LNCaP clone FGC (cell line): ENCODE measurements at regions not wholly inside any gene's neighbourhood (a gene's known extent, or its start where the extent isn't known, plus 50 kb on each side); places are given as distances from the start of the nearest gene placed in this dataset.
A peak's percentile ranks its signal among the peaks of the same experiment; 100 is the strongest.

Experiments used
- DNase-seq: peaks from one replicate; pipeline ENCODE4 v3.0.0-alpha.2; 2011; ENCODE audit warnings: low read depth
- H3K4me3 ChIP-seq: 2 replicates; pipeline ENCODE4 v1.5.1; 2011; ENCODE audit warnings: mild to moderate bottlenecking, low read depth, low read length, control low read depth
- TF ChIP-seq, protein P1 (sequence below): IDR thresholded peaks from 2 replicates; pipeline ENCODE4 v1.5.1; 2012; ENCODE audit warnings: mild to moderate bottlenecking; ENCODE audit not compliant: control insufficient read depth, insufficient read depth; ENCODE audit errors: extremely low read depth

GRCh38 chr2:18066894-18067293 lies 188.4 kb downstream of the KCNS3 start:
- TF ChIP-seq, protein P1, sequence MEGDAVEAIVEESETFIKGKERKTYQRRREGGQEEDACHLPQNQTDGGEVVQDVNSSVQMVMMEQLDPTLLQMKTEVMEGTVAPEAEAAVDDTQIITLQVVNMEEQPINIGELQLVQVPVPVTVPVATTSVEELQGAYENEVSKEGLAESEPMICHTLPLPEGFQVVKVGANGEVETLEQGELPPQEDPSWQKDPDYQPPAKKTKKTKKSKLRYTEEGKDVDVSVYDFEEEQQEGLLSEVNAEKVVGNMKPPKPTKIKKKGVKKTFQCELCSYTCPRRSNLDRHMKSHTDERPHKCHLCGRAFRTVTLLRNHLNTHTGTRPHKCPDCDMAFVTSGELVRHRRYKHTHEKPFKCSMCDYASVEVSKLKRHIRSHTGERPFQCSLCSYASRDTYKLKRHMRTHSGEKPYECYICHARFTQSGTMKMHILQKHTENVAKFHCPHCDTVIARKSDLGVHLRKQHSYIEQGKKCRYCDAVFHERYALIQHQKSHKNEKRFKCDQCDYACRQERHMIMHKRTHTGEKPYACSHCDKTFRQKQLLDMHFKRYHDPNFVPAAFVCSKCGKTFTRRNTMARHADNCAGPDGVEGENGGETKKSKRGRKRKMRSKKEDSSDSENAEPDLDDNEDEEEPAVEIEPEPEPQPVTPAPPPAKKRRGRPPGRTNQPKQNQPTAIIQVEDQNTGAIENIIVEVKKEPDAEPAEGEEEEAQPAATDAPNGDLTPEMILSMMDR: no peak
- no peak for DNase-seq
- no peak overlapping the region for H3K4me3 ChIP-seq

DNA sequence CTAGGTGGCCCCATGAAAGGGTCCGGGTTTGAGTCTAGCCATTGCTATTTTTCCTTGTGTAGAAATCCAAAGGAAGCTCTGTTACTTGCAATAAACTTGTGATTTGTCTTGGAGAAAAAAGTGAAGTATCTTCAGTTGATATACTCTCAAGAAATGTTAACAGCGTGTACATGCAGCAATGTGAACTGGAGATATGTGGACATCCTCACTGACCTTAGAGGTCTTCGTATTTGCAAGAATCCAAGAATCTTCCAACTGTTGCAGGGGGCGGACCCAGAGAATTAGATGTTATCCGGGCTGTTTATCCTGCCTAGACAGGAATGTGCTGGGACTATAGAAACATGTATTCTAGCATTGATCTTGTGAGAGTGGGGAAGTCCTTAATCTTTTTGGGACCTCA lies 187.6 kb downstream of the KCNS3 start:
- TF ChIP-seq, protein P1: no peak
- no peak for DNase-seq

DNA sequence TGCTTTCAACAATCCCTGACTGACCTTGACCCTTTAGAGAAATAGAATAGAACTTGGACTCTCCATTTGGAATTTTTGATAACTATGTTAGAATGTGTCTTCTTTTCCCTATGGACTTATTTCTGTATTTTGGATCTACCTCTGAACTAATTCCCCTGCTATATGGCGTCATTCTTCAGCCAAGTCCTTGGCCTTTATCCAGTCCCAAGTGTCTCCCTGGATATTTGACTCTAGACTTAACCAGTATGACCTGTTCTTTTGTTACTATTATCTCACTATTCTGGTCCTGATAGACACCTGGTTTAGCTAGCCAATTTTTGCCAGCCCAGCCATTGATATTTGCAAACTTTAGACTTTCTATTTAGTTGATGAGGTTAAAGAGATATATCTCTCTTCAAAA lies 186.8 kb downstream of the KCNS3 start:
- H3K4me3 ChIP-seq: no peak overlapping the region
- TF ChIP-seq, protein P1: no peak
- peak; percentile 38 for DNase-seq

More for the DNA sequence above, 187.6 kb downstream of the KCNS3 start:
- H3K4me3 ChIP-seq: no peak overlapping the region

DNA sequence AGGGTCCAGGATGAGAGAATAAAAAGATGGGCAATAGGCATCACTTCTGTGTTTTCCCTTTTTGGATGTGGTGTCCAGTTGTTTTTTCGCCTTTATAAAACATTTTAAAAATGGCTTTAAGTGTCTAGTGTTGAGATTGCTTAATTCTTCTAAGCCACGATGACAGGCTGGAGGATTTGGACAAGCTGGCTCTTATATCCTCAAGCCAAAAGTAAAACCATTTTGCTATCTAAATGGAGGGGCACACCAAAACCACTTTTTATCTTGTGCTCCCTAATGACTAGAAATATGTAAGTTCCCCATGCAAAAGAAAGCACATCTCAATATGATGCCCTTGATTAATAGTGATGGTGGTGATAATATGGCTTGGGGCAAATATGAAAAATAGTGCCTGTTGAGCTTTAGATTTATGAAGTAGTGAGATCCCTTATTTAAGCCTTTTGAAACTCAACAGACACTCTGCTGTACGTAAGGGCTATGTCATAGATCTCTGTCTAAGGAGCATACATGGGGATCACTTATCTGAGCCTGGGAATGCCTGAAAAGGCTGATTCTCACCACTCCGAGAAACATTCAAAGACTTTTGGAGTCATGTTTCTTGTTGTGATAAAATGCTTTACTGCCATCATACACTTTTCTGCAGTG lies 185.5 kb downstream of the KCNS3 start:
- H3K4me3 ChIP-seq: no peak overlapping the region
- TF ChIP-seq, protein P1: no peak
- no peak for DNase-seq

DNA sequence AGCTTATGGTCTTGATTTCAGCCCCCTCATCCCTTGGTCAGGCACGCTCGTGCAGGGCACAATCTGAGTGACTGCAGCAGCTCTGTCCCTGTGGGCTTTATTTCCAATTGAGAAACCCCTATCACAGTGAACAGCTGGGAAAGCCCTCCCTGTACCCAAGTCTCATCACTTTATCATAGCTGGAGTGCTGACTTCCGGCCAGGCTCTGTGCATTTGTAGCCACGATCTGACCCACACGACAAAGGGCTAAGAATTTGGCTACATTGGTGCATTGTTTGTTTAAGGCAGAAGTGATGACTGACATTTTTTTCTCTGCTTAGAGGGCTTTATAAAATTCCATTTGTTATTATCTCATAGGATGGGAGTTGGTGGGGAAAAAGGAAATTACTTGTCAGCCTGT lies 184.4 kb downstream of the KCNS3 start:
- H3K4me3 ChIP-seq: no peak overlapping the region
- no peak for DNase-seq
- TF ChIP-seq, protein P1: no peak

- DNase-seq: no peak
- TF ChIP-seq, protein P1: no peak
- no peak overlapping the region for H3K4me3 ChIP-seq
Observed at GRCh38 chr2:18061717-18062116, 183.2 kb downstream of the KCNS3 start.

DNA sequence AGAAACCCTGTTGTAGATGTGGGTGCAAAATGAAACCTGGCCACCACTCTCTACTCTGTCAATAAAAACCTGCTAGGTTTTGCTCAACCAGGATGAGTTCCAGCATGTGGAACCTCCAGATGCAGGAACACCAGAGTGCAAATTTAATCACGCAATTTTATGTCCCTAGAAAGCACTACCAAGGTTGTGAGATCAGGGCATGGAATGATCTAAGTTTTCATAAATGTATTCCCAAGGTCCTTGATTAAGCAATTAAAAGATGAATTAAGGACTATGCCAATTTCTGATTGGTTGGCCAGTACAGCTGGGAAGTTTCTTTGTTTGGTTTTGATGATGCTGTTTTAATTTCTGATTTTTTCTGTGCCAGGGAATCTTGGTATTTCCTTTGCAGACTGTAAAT lies 179.2 kb downstream of the KCNS3 start:
- TF ChIP-seq, protein P1: no peak
- no peak for DNase-seq
- no peak overlapping the region for H3K4me3 ChIP-seq
